Mammary epithelial cell (primary cell): ENCODE measurements at regions not wholly inside any gene's neighbourhood (a gene's known extent, or its start where the extent isn't known, plus 50 kb on each side); places are given as distances from the start of the nearest gene placed in this dataset.

ENCODE experiments used
- EZH2 ChIP-seq: IDR thresholded peaks from 2 replicates; pipeline ENCODE4 v1.6.1; 2012; ENCODE audit warnings: low read length, inconsistent platforms, borderline replicate concordance
- TF ChIP-seq, protein P1 (sequence below), 2 donors: IDR thresholded peaks in 1 of 2; conservative IDR thresholded peaks in 1 of 2; 2 replicates each; pipeline ENCODE4 v1.5.1; 2011 to 2012; ENCODE audit warnings: inconsistent platforms in 2 of 2, low read length in 2 of 2, mild to moderate bottlenecking in 2 of 2, control low read depth in 1 of 2, low read depth in 1 of 2; ENCODE audit not compliant: insufficient read depth in 1 of 2; ENCODE audit errors: extremely low read depth in 1 of 2

DNA sequence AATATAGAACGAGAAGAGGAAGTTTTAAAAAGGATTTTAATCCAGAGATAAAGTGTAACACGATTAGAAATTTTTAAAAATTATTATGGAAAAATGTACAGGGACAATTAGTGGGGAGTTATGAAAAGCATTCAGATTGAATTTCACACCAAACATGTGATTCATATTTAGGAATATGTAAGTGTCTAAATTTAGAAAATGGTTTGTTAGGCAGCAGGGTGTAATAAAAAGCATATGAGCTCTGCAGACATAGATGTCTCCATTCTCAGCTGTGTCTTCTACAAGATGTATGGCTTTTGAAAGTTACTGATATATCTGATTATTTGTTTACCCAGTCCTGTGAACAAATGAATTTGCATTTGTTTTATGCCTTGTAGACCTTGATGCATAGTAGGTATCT, 638.9 kb upstream of the AGA start:
- TF ChIP-seq, protein P1, sequence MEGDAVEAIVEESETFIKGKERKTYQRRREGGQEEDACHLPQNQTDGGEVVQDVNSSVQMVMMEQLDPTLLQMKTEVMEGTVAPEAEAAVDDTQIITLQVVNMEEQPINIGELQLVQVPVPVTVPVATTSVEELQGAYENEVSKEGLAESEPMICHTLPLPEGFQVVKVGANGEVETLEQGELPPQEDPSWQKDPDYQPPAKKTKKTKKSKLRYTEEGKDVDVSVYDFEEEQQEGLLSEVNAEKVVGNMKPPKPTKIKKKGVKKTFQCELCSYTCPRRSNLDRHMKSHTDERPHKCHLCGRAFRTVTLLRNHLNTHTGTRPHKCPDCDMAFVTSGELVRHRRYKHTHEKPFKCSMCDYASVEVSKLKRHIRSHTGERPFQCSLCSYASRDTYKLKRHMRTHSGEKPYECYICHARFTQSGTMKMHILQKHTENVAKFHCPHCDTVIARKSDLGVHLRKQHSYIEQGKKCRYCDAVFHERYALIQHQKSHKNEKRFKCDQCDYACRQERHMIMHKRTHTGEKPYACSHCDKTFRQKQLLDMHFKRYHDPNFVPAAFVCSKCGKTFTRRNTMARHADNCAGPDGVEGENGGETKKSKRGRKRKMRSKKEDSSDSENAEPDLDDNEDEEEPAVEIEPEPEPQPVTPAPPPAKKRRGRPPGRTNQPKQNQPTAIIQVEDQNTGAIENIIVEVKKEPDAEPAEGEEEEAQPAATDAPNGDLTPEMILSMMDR (conservative IDR thresholded peaks at IDR 0.05 in 1 of 2, IDR thresholded peaks at IDR 0.05 in 1 of 2; ENCODE audit: extremely low read depth in 1 of 2, insufficient read depth in 1 of 2, low read depth in 1 of 2, low read length in 2 of 2) = no peak
- no peak for TF ChIP-seq EZH2
